Fibroblast of lung (primary cell): ENCODE measurements at regions not wholly inside any gene's neighbourhood (a gene's known extent, or its start where the extent isn't known, plus 50 kb on each side); places are given as distances from the start of the nearest gene placed in this dataset.

Source experiments
- DNase-seq, 2 donors: peaks; one replicate each; pipeline versions ENCODE4 v3.0.0 to v3.0.0-alpha.2; 2010; ENCODE audit warnings: low read depth in 2 of 2
- H2AFZ ChIP-seq: 2 replicates; pipeline ENCODE4 v1.5.1; 2012; ENCODE audit warnings: low read length, control low read depth, inconsistent platforms
- H3K27ac ChIP-seq: 2 replicates; pipeline ENCODE4 v1.5.1; 2011; ENCODE audit warnings: low read length, control low read depth; ENCODE audit not compliant: insufficient read depth
- H3K27me3 ChIP-seq: 2 replicates; pipeline ENCODE4 v1.5.1; 2011; ENCODE audit warnings: mild to moderate bottlenecking, low read length; ENCODE audit not compliant: control insufficient read depth, insufficient read depth
- H3K36me3 ChIP-seq: 2 replicates; pipeline ENCODE4 v1.5.1; 2011; ENCODE audit warnings: low read length; ENCODE audit not compliant: control insufficient read depth, insufficient read depth
- H3K4me1 ChIP-seq: 2 replicates; pipeline ENCODE4 v1.5.1; 2011; ENCODE audit warnings: low read length; ENCODE audit not compliant: control insufficient read depth, insufficient read depth; ENCODE audit errors: extremely low read depth
- H3K4me2 ChIP-seq: 2 replicates; pipeline ENCODE4 v1.5.1; 2011; ENCODE audit warnings: low read length, control low read depth; ENCODE audit not compliant: insufficient read depth; ENCODE audit errors: extremely low read depth
- H3K4me3 ChIP-seq, 4 experiments: fragments of 200-600 bp in 1 of 4; sonication (generic) in 1 of 4; replicated peaks in 1 of 4; 2 replicates each; pipeline ENCODE4 v1.5.1; 2011 to 2016; ENCODE audit warnings: low read length in 4 of 4, low read depth in 3 of 4, mild to moderate bottlenecking in 3 of 4, control low read depth in 2 of 4, inconsistent platforms in 1 of 4, mixed read lengths in 1 of 4; ENCODE audit not compliant: insufficient read depth in 1 of 4; ENCODE audit errors: control extremely low read depth in 1 of 4
- H3K79me2 ChIP-seq: 2 replicates; pipeline ENCODE4 v1.5.1; 2012; ENCODE audit warnings: mild to moderate bottlenecking, low read length, inconsistent platforms; ENCODE audit not compliant: control insufficient read depth, insufficient read depth
- H3K9ac ChIP-seq: 2 replicates; pipeline ENCODE4 v1.5.1; 2011; ENCODE audit warnings: mild to moderate bottlenecking, low read length, control low read depth; ENCODE audit not compliant: insufficient read depth
- H3K9me3 ChIP-seq: 2 replicates; pipeline ENCODE4 v1.5.1; 2012; ENCODE audit warnings: low read depth, low read length; ENCODE audit not compliant: control insufficient read depth, insufficient read depth
- H4K20me1 ChIP-seq: 2 replicates; pipeline ENCODE4 v1.5.1; 2011; ENCODE audit warnings: low read length; ENCODE audit not compliant: control insufficient read depth, insufficient read depth; ENCODE audit errors: extremely low read depth
- CTCF ChIP-seq, 2 donors: IDR thresholded peaks in 1 of 2; conservative IDR thresholded peaks in 1 of 2; 1 replicate in 1 of 2; 2 replicates in 1 of 2; pipeline ENCODE4 v1.5.1; 2011 to 2012; ENCODE audit warnings: low read length in 2 of 2, control low read depth in 1 of 2, inconsistent platforms in 1 of 2, low read depth in 1 of 2, mild to moderate bottlenecking in 1 of 2
- EZH2 ChIP-seq: IDR thresholded peaks from 2 replicates; pipeline ENCODE4 v1.5.1; 2012; ENCODE audit warnings: low read length, control low read depth, mild to moderate bottlenecking; ENCODE audit errors: missing control alignments

- DNase-seq, result no peak
- peaks cover 4% of the 10 kb centered on the region for H3K4me1 ChIP-seq
- no peak overlapping the region for H2AFZ ChIP-seq
- no peak overlapping the region for H3K4me2 ChIP-seq
- no peaks in the 10 kb centered on the region for H3K79me2 ChIP-seq
- H3K27me3 ChIP-seq, result no peaks in the 10 kb centered on the region
- H3K9me3 ChIP-seq, result no peaks in the 10 kb centered on the region
- no peak overlapping the region for H3K4me3 ChIP-seq
- TF ChIP-seq EZH2 (no peak), CTCF (conservative IDR thresholded peaks at IDR 0.05 in 1 of 2, IDR thresholded peaks at IDR 0.05 in 1 of 2; ENCODE audit: low read depth in 1 of 2, low read length in 2 of 2) (no peak)
- no peak overlapping the region for H3K9ac ChIP-seq
- H4K20me1 ChIP-seq, result no peaks in the 10 kb centered on the region
- H3K36me3 ChIP-seq, result no peaks in the 10 kb centered on the region
- no peak overlapping the region for H3K27ac ChIP-seq
Measured at GRCh38 chr15:81899024-81899423, 146.8 kb downstream of the MEX3B start.

DNA sequence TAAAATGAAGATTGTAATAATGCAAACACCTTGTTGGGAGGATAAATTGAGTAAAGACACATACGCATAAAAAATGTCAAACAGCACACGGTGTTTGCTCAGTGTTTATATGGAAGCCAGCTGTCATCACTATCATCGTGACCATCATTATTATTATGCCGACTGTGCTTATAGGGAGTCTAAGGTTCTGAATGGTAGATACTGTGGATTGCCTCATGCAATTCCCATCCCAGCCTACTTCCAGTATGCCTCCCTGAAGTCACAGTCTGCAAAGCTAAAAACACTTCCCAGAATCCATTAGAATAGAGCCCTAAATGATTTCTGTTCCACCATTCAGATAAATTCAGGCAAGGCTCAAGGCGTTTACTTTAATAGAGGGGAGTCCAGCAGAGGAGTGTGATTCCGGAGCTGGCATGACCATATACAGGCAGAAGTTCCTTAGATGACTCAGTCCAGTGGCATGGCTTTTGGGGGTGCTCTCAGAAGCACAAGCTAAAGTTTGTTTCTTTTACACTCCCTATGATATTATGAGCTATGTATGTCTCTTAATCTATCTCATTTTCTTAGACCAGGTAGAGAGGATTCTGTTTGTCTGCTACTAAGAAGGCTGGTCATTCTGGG lies 148.7 kb downstream of the MEX3B start:
- no peaks in the 10 kb centered on the region for H3K36me3 ChIP-seq
- H3K9ac ChIP-seq, result no peak overlapping the region
- peak; percentile 83 for DNase-seq
- no peaks in the 10 kb centered on the region for H3K79me2 ChIP-seq
- H3K27me3 ChIP-seq, result no peaks in the 10 kb centered on the region
- H2AFZ ChIP-seq, result no peak overlapping the region
- no peaks in the 10 kb centered on the region for H4K20me1 ChIP-seq
- no peak overlapping the region for H3K27ac ChIP-seq
- TF ChIP-seq EZH2, result no peak
- no peak for TF ChIP-seq CTCF (conservative IDR thresholded peaks at IDR 0.05 in 1 of 2, IDR thresholded peaks at IDR 0.05 in 1 of 2; ENCODE audit: low read depth in 1 of 2, low read length in 2 of 2)
- H3K9me3 ChIP-seq, result no peaks in the 10 kb centered on the region
- H3K4me3 ChIP-seq, result no peak overlapping the region
- peaks cover 4% of the 10 kb centered on the region for H3K4me1 ChIP-seq
- H3K4me2 ChIP-seq, result peak overlapping the region; percentile 15

- H3K36me3 ChIP-seq, result no peaks in the 10 kb centered on the region
- no peak overlapping the region for H3K27ac ChIP-seq
- H3K4me3 ChIP-seq, result no peak overlapping the region
- no peaks in the 10 kb centered on the region for H3K27me3 ChIP-seq
- TF ChIP-seq CTCF (conservative IDR thresholded peaks at IDR 0.05 in 1 of 2, IDR thresholded peaks at IDR 0.05 in 1 of 2; ENCODE audit: low read depth in 1 of 2, low read length in 2 of 2), result no peak
- TF ChIP-seq EZH2, result no peak
- H3K9ac ChIP-seq, result no peak overlapping the region
- H3K9me3 ChIP-seq, result no peaks in the 10 kb centered on the region
- H2AFZ ChIP-seq, result no peak overlapping the region
- H4K20me1 ChIP-seq, result no peaks in the 10 kb centered on the region
- peaks cover 4% of the 10 kb centered on the region for H3K4me1 ChIP-seq
- no peak overlapping the region for H3K4me2 ChIP-seq
- DNase-seq, result no peak
- H3K79me2 ChIP-seq, result no peaks in the 10 kb centered on the region
Measured at GRCh38 chr15:81896356-81896755, 149.5 kb downstream of the MEX3B start.
